ENCODE measurements at regions not wholly inside any gene's neighbourhood (a gene's known extent, or its start where the extent isn't known, plus 50 kb on each side); places are given as distances from the start of the nearest gene placed in this dataset.
A peak's percentile ranks its signal among the peaks of the same experiment; 100 is the strongest.

DNA sequence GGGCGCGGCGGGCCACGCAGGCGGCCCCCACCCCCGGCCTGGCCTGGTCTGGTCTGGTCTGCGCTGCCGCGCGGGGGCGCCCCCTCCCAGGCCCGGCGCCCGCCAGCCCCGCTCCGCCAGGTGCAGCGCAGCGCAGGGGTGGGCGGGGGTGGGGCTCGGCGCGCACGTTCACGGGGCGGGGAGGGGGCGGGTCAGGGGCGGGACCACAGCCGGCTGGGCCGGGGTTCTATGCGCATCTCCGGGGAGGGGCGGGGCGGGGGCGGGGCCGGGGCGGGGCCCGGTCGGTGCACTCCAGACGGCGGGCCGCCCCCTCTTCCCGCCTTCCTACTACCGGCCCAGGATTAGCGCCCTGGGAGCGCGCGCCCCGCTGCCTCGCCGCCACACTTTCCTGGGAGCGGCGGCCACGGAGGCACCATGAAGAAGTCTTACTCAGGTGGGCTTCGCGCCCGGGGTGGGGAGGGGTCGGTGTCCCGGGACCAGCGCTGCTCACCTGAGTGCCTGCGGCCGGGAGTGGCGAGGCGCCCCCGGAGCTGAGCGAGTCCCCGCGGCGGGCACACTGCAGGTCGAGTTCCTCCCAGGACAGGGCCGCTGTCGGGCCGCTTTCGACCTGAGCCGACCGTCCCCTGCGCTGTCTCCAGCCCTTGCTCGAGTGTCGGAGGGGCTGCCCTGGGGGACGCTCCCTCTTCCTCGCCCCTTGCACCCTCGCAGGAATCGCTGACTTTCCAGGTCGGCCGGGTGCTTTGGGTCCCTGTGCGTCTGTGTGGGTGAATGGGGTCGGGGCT, 140.5 kb downstream of the SEC14L1 start (continued):
- TF ChIP-seq ZNF251 (CRISPR knock-in tag; IDR thresholded peaks at IDR 0.05) (peak; percentile 41; the same call in 1 of the 2 replicates), AGO2 (optimal IDR thresholded peaks at IDR 0.05; ENCODE audit: low read depth, low read length) (peak; percentile 93), PHB2 (IDR thresholded peaks at IDR 0.05; ENCODE audit: partially characterized antibody) (no peak), RBFOX2 (IDR thresholded peaks at IDR 0.05; ENCODE audit: low read depth, low read length) (peak; percentile 95), ZNF780A (CRISPR knock-in tag; IDR thresholded peaks at IDR 0.05) (peak; percentile 42; the same call in 1 of the 2 replicates), NFE2L1 (CRISPR knock-in tag; IDR thresholded peaks at IDR 0.05; ENCODE audit: borderline replicate concordance) (0 out of 2 replicates have a peak, but pooled peaks have one; percentile 32), MAFG (CRISPR knock-in tag; IDR thresholded peaks at IDR 0.05) (no peak), KDM3A (CRISPR knock-in tag; IDR thresholded peaks at IDR 0.05; ENCODE audit: low read depth) (peak; percentile 22; the same call in 1 of the 2 replicates), MAFK (conservative IDR thresholded peaks at IDR 0.05 in 1 of 2, IDR thresholded peaks at IDR 0.05 in 1 of 2; ENCODE audit: low read length in 2 of 2) (no peak), CHD2 (IDR thresholded peaks at IDR 0.05; ENCODE audit: low read depth, low read length) (no peak), DR1 (CRISPR knock-in tag; IDR thresholded peaks at IDR 0.05) (peak; percentile 36; the same call in 1 of the 2 replicates), MYC (CRISPR knock-in tag; IDR thresholded peaks at IDR 0.05; ENCODE audit: borderline replicate concordance) (peak; percentile 67; the same call in 1 of the 2 replicates), CREB3 (CRISPR knock-in tag; IDR thresholded peaks at IDR 0.05) (no peak), ZC3H4 (CRISPR knock-in tag; IDR thresholded peaks at IDR 0.05; ENCODE audit: borderline replicate concordance) (no peak), FOSL2 (CRISPR knock-in tag; IDR thresholded peaks at IDR 0.05) (peak; percentile 43), GABPB1 (CRISPR knock-in tag; IDR thresholded peaks at IDR 0.05) (peak; percentile 80; the same call in 1 of the 2 replicates), HNRNPK (IDR thresholded peaks at IDR 0.05; ENCODE audit: low read depth, low read length, poor library complexity, severe bottlenecking) (peak; percentile 76), NFYB (CRISPR knock-in tag; IDR thresholded peaks at IDR 0.05) (peak; percentile 17; the same call in 1 of the 2 replicates), KDM5B (CRISPR knock-in tag; IDR thresholded peaks at IDR 0.05; ENCODE audit: borderline replicate concordance) (peak; percentile 81; the same call in 1 of the 2 replicates), ZNF740 (CRISPR knock-in tag; IDR thresholded peaks at IDR 0.05) (no peak; the same call in 1 of the 2 replicates), ZNF382 (CRISPR knock-in tag; IDR thresholded peaks at IDR 0.05; ENCODE audit: borderline replicate concordance) (no peak), SKI (IDR thresholded peaks at IDR 0.05; ENCODE audit: partially characterized antibody) (peak; percentile 79), MBNL3 (CRISPR knock-in tag; conservative IDR thresholded peaks at IDR 0.05) (no peak), ZNF503 (CRISPR knock-in tag; IDR thresholded peaks at IDR 0.05) (peak; percentile 42; the same call in 1 of the 2 replicates)
- TF ChIP-seq, protein P1, sequence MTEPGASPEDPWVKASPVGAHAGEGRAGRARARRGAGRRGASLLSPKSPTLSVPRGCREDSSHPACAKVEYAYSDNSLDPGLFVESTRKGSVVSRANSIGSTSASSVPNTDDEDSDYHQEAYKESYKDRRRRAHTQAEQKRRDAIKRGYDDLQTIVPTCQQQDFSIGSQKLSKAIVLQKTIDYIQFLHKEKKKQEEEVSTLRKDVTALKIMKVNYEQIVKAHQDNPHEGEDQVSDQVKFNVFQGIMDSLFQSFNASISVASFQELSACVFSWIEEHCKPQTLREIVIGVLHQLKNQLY (CRISPR knock-in tag; IDR thresholded peaks at IDR 0.05): no peak
- TF ChIP-seq, protein P2, sequence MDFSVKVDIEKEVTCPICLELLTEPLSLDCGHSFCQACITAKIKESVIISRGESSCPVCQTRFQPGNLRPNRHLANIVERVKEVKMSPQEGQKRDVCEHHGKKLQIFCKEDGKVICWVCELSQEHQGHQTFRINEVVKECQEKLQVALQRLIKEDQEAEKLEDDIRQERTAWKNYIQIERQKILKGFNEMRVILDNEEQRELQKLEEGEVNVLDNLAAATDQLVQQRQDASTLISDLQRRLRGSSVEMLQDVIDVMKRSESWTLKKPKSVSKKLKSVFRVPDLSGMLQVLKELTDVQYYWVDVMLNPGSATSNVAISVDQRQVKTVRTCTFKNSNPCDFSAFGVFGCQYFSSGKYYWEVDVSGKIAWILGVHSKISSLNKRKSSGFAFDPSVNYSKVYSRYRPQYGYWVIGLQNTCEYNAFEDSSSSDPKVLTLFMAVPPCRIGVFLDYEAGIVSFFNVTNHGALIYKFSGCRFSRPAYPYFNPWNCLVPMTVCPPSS (IDR thresholded peaks at IDR 0.05): no peak

Measured in HepG2 (cell line).